GM19043 (cell line): ENCODE measurements at regions not wholly inside any gene's neighbourhood (a gene's known extent, or its start where the extent isn't known, plus 50 kb on each side); places are given as distances from the start of the nearest gene placed in this dataset.
A peak's percentile ranks its signal among the peaks of the same experiment; 100 is the strongest.

Experiments used
- ATAC-seq: cut with Tn5 transposase; IDR thresholded peaks from one replicate; pipeline ENCODE4 v1.9.1; 2021; ENCODE audit warnings: low read depth; ENCODE audit not compliant: unreplicated experiment

- no peak for ATAC-seq
These were observed 764.1 kb upstream of the TENM3 start for GRCh38 chr4:181479141-181479540.

GRCh38 chr4:181484396-181484795 lies 758.8 kb upstream of the TENM3 start:
- ATAC-seq = no peak

- ATAC-seq = no peak
These were observed 754.3 kb upstream of the TENM3 start for GRCh38 chr4:181488926-181489325.

GRCh38 chr4:181498148-181498547 lies 745.1 kb upstream of the TENM3 start:
- ATAC-seq = no peak

GRCh38 chr4:181502611-181503010 lies 740.6 kb upstream of the TENM3 start:
- no peak for ATAC-seq

DNA sequence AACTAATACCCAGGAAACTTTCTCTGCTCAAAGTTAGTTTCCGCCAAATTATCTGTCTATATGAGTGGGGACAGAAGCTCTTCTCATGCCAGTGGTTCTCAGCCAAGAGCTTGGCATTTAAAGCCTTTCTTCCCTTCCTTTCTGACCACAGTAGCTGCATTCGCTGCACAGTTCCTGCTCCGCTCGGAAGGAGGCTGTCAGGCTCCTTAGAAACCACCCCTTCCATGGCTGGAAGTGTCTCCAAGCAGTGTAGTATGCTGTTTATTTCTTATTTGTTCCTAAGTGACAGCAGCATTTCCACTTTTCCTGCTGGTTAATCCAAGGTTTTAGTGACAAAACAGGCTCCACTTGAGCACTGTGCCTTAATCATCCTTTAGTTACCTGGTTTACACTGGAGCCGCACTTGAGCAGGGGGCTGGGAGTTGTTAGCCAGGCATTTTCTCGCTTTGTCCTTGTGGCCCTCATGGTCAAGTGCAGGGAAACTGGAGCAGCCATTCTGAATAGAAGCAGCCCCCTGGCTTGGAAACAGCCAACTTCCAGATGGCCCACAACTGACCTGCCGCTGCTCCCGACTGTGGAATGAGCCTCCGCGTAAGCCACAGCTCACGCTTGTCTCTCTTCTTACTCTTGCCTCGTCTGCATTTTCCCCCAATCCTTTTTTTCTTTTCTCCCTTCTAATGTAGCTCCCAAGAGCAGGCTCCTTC lies 739.4 kb upstream of the TENM3 start:
- no peak for ATAC-seq

DNA sequence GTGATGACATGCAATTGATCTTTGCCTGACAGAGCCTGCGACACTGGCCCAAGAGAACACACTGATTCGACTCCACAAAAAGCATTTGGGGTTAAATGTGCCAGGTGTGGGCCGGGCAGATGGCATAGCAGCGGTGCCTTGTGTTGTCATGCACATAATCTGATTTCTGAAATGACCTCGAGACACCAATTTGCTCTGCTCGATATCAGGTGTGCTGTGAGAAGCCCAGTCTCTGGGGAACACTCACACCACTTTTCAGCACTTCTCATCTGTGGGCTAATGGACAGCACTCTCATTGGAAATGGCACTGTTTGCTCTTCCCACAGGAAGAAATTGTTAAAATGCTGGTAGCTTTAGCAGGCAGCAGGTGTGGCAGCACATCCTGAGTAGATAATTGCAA lies 738.3 kb upstream of the TENM3 start:
- no peak for ATAC-seq

GRCh38 chr4:181507180-181507835 lies 735.9 kb upstream of the TENM3 start:
- no peak for ATAC-seq

DNA sequence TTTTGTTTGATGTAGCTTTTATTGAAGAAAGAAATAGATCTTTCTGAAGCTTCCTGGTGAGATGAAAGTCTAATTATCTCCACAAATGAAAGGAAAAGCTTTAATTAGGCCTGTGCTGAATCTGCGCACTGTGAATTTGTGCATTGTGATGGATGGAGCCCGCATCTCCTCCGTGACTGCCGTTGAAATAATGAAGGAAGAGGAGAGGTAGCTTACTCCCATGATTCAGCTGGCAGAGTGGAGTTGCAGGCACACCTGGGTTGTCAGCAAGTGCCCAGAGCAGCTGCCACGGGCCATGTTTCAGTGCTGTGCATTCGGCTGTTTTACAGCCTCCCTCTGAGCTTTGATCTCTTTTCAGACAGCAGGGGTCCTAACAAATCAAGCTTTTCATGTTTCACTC lies 735.3 kb upstream of the TENM3 start:
- ATAC-seq = no peak

- no peak for ATAC-seq
These were observed 734.6 kb upstream of the TENM3 start for GRCh38 chr4:181508601-181509000.

GRCh38 chr4:181509073-181509472 lies 734.1 kb upstream of the TENM3 start:
- no peak for ATAC-seq

GRCh38 chr4:181517491-181517890 lies 725.7 kb upstream of the TENM3 start:
- ATAC-seq = no peak

GRCh38 chr4:181520790-181521189 lies 722.4 kb upstream of the TENM3 start:
- no peak for ATAC-seq

- no peak for ATAC-seq
These were observed 719.2 kb upstream of the TENM3 start for GRCh38 chr4:181523973-181524372.

DNA sequence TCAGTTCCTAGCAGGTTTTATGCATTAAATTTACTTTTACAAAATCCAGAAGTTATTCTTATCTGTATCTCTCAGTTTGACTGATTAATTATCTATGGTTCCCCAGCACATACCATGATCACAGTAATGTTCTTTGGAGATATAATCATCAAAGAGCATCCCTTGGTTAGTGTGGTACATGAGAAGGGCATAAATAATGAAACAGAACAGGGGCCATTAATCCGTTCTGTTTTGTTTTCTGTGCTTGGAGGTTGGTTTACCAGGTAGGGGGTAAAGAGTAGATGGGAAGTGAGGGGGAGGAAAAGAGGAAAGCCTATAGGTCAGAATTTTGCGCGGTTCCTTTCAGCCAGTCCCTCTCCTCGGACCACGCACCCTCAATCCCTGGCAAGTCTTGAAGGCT lies 718.7 kb upstream of the TENM3 start:
- ATAC-seq = no peak

- no peak for ATAC-seq
These were observed 717.6 kb upstream of the TENM3 start for GRCh38 chr4:181525634-181526033.

- peak; percentile 60 for ATAC-seq
These were observed 714.5 kb upstream of the TENM3 start for GRCh38 chr4:181528570-181529184.

DNA sequence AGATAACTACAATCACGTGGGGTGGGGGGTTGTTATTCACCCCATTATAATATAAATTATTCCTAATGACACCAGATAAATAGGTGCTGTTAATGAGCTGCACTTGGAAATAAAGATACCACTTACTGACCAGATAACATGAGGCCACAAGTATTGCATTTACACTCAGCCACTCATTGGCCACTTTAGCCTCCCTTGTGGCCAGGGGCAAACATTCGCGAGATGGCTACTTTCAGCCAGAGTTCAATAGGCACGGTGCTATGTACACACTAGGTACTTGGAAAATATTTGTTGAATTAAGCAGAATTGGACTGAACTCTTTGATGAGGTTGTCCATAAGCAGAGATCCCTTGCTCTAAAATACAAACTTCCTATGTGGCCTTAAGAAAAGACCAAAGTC lies 713.7 kb upstream of the TENM3 start:
- ATAC-seq = no peak

- ATAC-seq = no peak
These were observed 706.9 kb upstream of the TENM3 start for GRCh38 chr4:181536196-181536746.

DNA sequence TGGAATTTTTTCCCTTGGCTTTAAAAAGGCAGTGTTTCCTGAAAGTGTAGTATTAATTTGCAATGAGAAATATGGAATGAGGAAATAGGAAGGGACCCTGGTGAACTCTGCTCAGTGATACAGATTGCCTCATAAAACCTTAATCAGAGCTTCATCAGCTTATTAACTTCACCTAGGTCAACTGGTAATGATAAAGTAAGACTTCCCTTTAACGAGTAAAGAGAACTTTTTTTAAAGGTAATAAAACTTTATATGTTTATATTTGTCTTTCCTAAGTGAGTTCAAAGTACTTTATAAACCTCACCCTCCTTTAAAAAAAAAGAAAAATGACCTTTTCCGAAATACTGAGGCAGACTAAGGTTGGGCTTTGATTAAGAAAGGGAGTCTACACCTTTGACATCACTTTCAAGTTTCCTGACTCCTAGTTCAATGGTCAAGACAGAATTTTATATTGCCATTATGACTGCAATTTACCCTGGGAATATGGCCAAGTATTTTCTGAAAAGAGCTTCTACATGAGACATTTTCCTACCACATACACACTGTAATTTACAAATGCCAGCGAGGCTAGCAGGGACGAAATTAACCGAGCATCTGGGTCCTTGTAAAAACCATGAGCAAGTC lies 706.3 kb upstream of the TENM3 start:
- ATAC-seq = no peak

GRCh38 chr4:181538431-181538830 lies 704.8 kb upstream of the TENM3 start:
- no peak for ATAC-seq
